ENCODE measurements at regions not wholly inside any gene's neighbourhood (a gene's known extent, or its start where the extent isn't known, plus 50 kb on each side); places are given as distances from the start of the nearest gene placed in this dataset.

- H3K4me2 ChIP-seq (ENCODE audit: low read depth, low read length) = no peak overlapping the region
- H3K27ac ChIP-seq (ENCODE audit: extremely low read length, insufficient read depth, low read length) = no peak overlapping the region
- H3K4me1 ChIP-seq (ENCODE audit: insufficient read depth, low read length) = no peaks in the 10 kb centered on the region
- no peak for ATAC-seq
- no peak overlapping the region for H3K4me3 ChIP-seq (replicated peaks in 1 of 3; ENCODE audit: insufficient read depth in 1 of 3, low read depth in 2 of 3, low read length in 3 of 3)
- H3K79me2 ChIP-seq (ENCODE audit: insufficient read depth, low read length) = no peaks in the 10 kb centered on the region
- CTCF ChIA-PET (ENCODE audit: low intra/inter-chr PET ratio, low total read pairs) = no interaction called here
- H2AFZ ChIP-seq (ENCODE audit: low read length) = no peak overlapping the region
- H3K9me3 ChIP-seq (ENCODE audit: low read length) = peaks cover 83% of the 10 kb centered on the region
- TF ChIP-seq ZNF343 (CRISPR knock-in tag; IDR thresholded peaks at IDR 0.05) = no peak
- no peak for TF ChIP-seq CCDC6 (CRISPR knock-in tag; IDR thresholded peaks at IDR 0.05)
- TF ChIP-seq ZNF788 (CRISPR knock-in tag; IDR thresholded peaks at IDR 0.05; ENCODE audit: borderline replicate concordance) = no peak
- no peaks in the 10 kb centered on the region for H4K20me1 ChIP-seq (ENCODE audit: insufficient read depth, low read length)
- H3K27me3 ChIP-seq (ENCODE audit: control insufficient read depth in 1 of 2, insufficient read depth in 2 of 2, low read length in 2 of 2) = no peaks in the 10 kb centered on the region
- POLR2A ChIA-PET = no interaction called here
- WGBS (ENCODE audit: low lambda C conversion rate) = 14% methylated on average over 7 of the region's 7 CpGs
- in situ Hi-C loops (cut with HindIII; ENCODE audit: extremely low pct_ligation_motif_present, low pct_unique_long_range_greater_than_20kb) = no loop called here
- no TSS peak for BruUV-seq (replicated peaks)
- intact Hi-C loops (cut with micrococcal nuclease; ENCODE audit: unreplicated experiment) = no loop called here
- no peak for FAIRE-seq
- no peaks in the 10 kb centered on the region for H3K36me3 ChIP-seq (replicated peaks in 1 of 2; ENCODE audit: control insufficient read depth in 1 of 2, insufficient read depth in 2 of 2, low read length in 2 of 2)
- no peak overlapping the region for H3K9ac ChIP-seq (ENCODE audit: insufficient read depth, low read depth, low read length)
- DNase-seq (ENCODE audit: low spot score) = no peak
These were observed 931.7 kb downstream of the MCTP2 start for GRCh38 chr15:95162967-95163531.

GRCh38 chr15:95168152-95168551, 936.8 kb downstream of the MCTP2 start:
- BruUV-seq (replicated peaks) = no TSS peak
- POLR2A ChIA-PET = no interaction called here
- intact Hi-C loops (cut with micrococcal nuclease; ENCODE audit: unreplicated experiment) = no loop called here

More at GRCh38 chr15:95168152-95168551, 936.8 kb downstream of the MCTP2 start:
- in situ Hi-C loops (cut with HindIII; ENCODE audit: extremely low pct_ligation_motif_present, low pct_unique_long_range_greater_than_20kb) = no loop called here
- TF ChIP-seq PHF21A (CRISPR knock-in tag; IDR thresholded peaks at IDR 0.05) (no peak), STAG1 (CRISPR knock-in tag; IDR thresholded peaks at IDR 0.05) (no peak), MTF1 (CRISPR knock-in tag; IDR thresholded peaks at IDR 0.05) (no peak), ARNT2 (CRISPR knock-in tag; IDR thresholded peaks at IDR 0.05; ENCODE audit: low read depth) (no peak), U2AF1 (optimal IDR thresholded peaks at IDR 0.05; ENCODE audit: low read depth, low read length) (no peak), NCOA1 (CRISPR knock-in tag; IDR thresholded peaks at IDR 0.05) (no peak), ZBTB7B (CRISPR knock-in tag; IDR thresholded peaks at IDR 0.05) (no peak), PHB2 (IDR thresholded peaks at IDR 0.05; ENCODE audit: partially characterized antibody) (no peak), NAIF1 (CRISPR knock-in tag; IDR thresholded peaks at IDR 0.05; ENCODE audit: borderline replicate concordance) (no peak), NR2F6 (IDR thresholded peaks at IDR 0.05) (no peak), NR2F6 (CRISPR knock-in tag; IDR thresholded peaks at IDR 0.05) (no peak), HDAC6 (IDR thresholded peaks at IDR 0.05; ENCODE audit: low read depth, low read length) (no peak), ATF5 (CRISPR knock-in tag; IDR thresholded peaks at IDR 0.05; ENCODE audit: low read depth) (no peak), ZSCAN22 (CRISPR knock-in tag; IDR thresholded peaks at IDR 0.05) (no peak), FOSL1 (CRISPR knock-in tag; IDR thresholded peaks at IDR 0.05; ENCODE audit: borderline replicate concordance) (no peak), KAT7 (CRISPR knock-in tag; IDR thresholded peaks at IDR 0.05; ENCODE audit: borderline replicate concordance) (no peak), ZNF143 (CRISPR knock-in tag; IDR thresholded peaks at IDR 0.05) (no peak), NFE2L2 (IDR thresholded peaks at IDR 0.05; ENCODE audit: low read length) (no peak), ZNF251 (CRISPR knock-in tag; IDR thresholded peaks at IDR 0.05) (no peak)
- Histone ChIP-seq H2AFZ (ENCODE audit: low read length) (no peak overlapping the region), H3K4me1 (ENCODE audit: insufficient read depth, low read length) (no peaks in the 10 kb centered on the region), H3K79me2 (ENCODE audit: insufficient read depth, low read length) (no peaks in the 10 kb centered on the region), H3K36me3 (replicated peaks in 1 of 2; ENCODE audit: control insufficient read depth in 1 of 2, insufficient read depth in 2 of 2, low read length in 2 of 2) (no peaks in the 10 kb centered on the region), H3K9ac (ENCODE audit: insufficient read depth, low read depth, low read length) (no peak overlapping the region), H4K20me1 (ENCODE audit: insufficient read depth, low read length) (no peaks in the 10 kb centered on the region), H3K27ac (ENCODE audit: extremely low read length, insufficient read depth, low read length) (no peak overlapping the region), H3K9me3 (ENCODE audit: low read length) (peaks cover 86% of the 10 kb centered on the region), H3K27me3 (ENCODE audit: control insufficient read depth in 1 of 2, insufficient read depth in 2 of 2, low read length in 2 of 2) (no peaks in the 10 kb centered on the region), H3K4me2 (ENCODE audit: low read depth, low read length) (no peak overlapping the region), H3K4me3 (replicated peaks in 1 of 3; ENCODE audit: insufficient read depth in 1 of 3, low read depth in 2 of 3, low read length in 3 of 3) (no peak overlapping the region)
- ATAC-seq (no peak), DNase-seq (ENCODE audit: low spot score) (no peak), FAIRE-seq (no peak)
- 0% methylated on average over 1 of the region's 1 CpG for WGBS (ENCODE audit: low lambda C conversion rate)
- CTCF ChIA-PET (ENCODE audit: low intra/inter-chr PET ratio, low total read pairs) = no interaction called here
